Esophagus (tissue), 2 donors: ENCODE measurements at regions not wholly inside any gene's neighbourhood (a gene's known extent, or its start where the extent isn't known, plus 50 kb on each side); places are given as distances from the start of the nearest gene placed in this dataset.

Source experiments
- H3K27ac ChIP-seq, 2 donors: one replicate each; pipeline ENCODE4 v1.5.1; 2013; ENCODE audit warnings: low read depth in 2 of 2, mild to moderate bottlenecking in 2 of 2, inconsistent platforms in 1 of 2, low read length in 1 of 2, moderate library complexity in 1 of 2
- H3K27me3 ChIP-seq, 2 donors: one replicate each; pipeline ENCODE4 v1.6.1; 2013; ENCODE audit warnings: low read length in 2 of 2, control low read depth in 1 of 2, mild to moderate bottlenecking in 1 of 2; ENCODE audit not compliant: insufficient read depth in 2 of 2, control insufficient read depth in 1 of 2
- H3K36me3 ChIP-seq, 2 donors: one replicate each; pipeline ENCODE4 v1.6.1; 2013; ENCODE audit warnings: low read length in 1 of 2; ENCODE audit not compliant: control insufficient read depth in 2 of 2, insufficient read depth in 2 of 2
- H3K4me1 ChIP-seq, 2 donors: one replicate each; pipeline ENCODE4 v1.6.1; 2013; ENCODE audit warnings: low read length in 1 of 2; ENCODE audit not compliant: control insufficient read depth in 2 of 2, insufficient read depth in 2 of 2
- H3K4me3 ChIP-seq, 2 donors: one replicate each; pipeline ENCODE4 v1.5.1; 2013; ENCODE audit warnings: low read length in 2 of 2, mild to moderate bottlenecking in 2 of 2, low read depth in 1 of 2, moderate library complexity in 1 of 2
- H3K9me3 ChIP-seq, 2 donors: one replicate each; pipeline ENCODE4 v1.6.1; 2013; ENCODE audit warnings: mild to moderate bottlenecking in 2 of 2, low read depth in 1 of 2, low read length in 1 of 2, moderate library complexity in 1 of 2; ENCODE audit not compliant: control insufficient read depth in 2 of 2, insufficient read depth in 1 of 2
- WGBS, 2 donors: extraction: QIAGEN DNeasy Blood & Tissue Kit; methylation state at CpG; one replicate each; pipeline ENCODE4 v1.1.7; 2013; 5-methylcytosine and 5-hydroxymethylcytosine counted together
- donor health status: healthy with polysubstance abuse.
- donor health status: Bipolar disorder and iron deficiency.

DNA sequence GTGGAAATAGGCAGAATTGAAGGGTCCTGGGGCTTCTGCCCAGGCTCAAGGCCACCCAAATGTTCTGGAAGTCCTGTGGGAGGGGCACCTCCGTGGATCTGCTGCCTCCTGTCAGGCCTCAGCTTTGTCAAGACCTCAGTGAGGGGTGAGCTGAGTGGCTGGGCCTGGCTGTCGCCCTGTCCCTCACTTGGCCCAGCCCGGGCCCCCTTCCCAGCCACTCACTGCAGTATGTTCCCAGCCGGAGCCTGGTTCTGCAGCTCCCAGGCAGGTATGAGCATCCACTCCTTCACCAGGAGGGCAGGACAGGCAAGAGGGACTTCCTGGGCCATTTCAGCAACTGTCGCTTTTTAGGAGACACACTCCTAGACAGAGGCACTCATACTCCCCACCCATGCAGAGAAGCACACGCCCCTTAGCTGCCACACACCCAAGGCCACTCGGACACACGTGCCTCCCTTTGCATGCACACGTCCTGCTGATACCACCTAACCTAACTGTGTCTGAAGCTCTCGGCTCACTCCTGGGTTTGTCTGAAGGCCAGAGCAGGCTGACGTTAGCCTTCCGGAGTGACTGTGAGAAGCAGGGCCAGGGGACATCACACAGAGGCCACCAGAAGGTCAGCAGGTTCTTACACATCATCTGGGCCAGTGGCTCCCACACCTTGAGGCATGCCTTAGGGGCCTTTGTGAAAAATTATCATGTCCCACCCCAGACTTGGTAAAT lies 72.2 kb upstream of the COL13A1 start:
- H3K27ac ChIP-seq = no peak overlapping the region
- H3K9me3 ChIP-seq = no peaks in the 10 kb centered on the region
- peaks cover 9 to 35% of the 10 kb centered on the region in 2 donors for H3K4me1 ChIP-seq
- no peak overlapping the region for H3K4me3 ChIP-seq
- H3K36me3 ChIP-seq = no peaks in the 10 kb centered on the region
- 83% methylated on average over 12 of the region's 12 CpGs for WGBS, 2 donors
- H3K27me3 ChIP-seq = no peaks in the 10 kb centered on the region

- 43 to 57% methylated on average over 16 of the region's 16 CpGs for WGBS, 2 donors
- H3K36me3 ChIP-seq = no peaks in the 10 kb centered on the region
- H3K27ac ChIP-seq = no peak overlapping the region
- H3K4me1 ChIP-seq = peaks cover 10 to 40% of the 10 kb centered on the region in 2 donors
- no peaks in the 10 kb centered on the region for H3K27me3 ChIP-seq
- no peak overlapping the region for H3K4me3 ChIP-seq
- H3K9me3 ChIP-seq = no peaks in the 10 kb centered on the region
Measured at GRCh38 chr10:69730251-69731156, 71.2 kb upstream of the COL13A1 start.

GRCh38 chr10:69731184-69731583 lies 70.5 kb upstream of the COL13A1 start:
- no peaks in the 10 kb centered on the region for H3K9me3 ChIP-seq
- no peaks in the 10 kb centered on the region for H3K27me3 ChIP-seq
- WGBS, 2 donors = 50 to 58% methylated on average over 3 of the region's 3 CpGs
- no peak overlapping the region for H3K27ac ChIP-seq
- no peaks in the 10 kb centered on the region for H3K36me3 ChIP-seq
- no peak overlapping the region for H3K4me3 ChIP-seq
- H3K4me1 ChIP-seq = peaks cover 10 to 40% of the 10 kb centered on the region in 2 donors

DNA sequence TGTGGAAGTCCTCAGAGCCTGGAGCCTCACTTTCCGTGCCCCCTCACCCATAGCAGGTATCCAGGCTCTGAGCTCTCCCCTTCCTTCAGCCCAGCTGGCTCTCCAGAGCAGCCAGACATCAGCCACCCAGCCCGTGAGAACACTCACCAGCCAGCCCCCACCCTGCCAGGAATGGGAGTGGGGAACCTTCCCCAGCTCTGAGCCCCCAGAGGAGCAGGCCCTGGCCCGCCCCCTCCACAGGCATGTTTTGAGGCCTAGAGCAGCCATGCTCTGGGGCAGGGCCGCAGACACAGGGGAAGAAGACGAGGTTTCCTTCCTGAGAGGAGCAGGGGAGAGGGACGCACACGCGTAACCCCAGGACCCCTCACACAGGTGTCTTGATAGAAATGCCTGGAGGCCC lies 70.0 kb upstream of the COL13A1 start:
- WGBS, 2 donors = 86 to 88% methylated on average over 8 of the region's 8 CpGs
- Histone ChIP-seq H3K4me1 (peaks cover 10 to 40% of the 10 kb centered on the region in 2 donors), H3K36me3 (no peaks in the 10 kb centered on the region), H3K4me3 (no peak overlapping the region), H3K27me3 (no peaks in the 10 kb centered on the region), H3K27ac (no peak overlapping the region), H3K9me3 (no peaks in the 10 kb centered on the region)

DNA sequence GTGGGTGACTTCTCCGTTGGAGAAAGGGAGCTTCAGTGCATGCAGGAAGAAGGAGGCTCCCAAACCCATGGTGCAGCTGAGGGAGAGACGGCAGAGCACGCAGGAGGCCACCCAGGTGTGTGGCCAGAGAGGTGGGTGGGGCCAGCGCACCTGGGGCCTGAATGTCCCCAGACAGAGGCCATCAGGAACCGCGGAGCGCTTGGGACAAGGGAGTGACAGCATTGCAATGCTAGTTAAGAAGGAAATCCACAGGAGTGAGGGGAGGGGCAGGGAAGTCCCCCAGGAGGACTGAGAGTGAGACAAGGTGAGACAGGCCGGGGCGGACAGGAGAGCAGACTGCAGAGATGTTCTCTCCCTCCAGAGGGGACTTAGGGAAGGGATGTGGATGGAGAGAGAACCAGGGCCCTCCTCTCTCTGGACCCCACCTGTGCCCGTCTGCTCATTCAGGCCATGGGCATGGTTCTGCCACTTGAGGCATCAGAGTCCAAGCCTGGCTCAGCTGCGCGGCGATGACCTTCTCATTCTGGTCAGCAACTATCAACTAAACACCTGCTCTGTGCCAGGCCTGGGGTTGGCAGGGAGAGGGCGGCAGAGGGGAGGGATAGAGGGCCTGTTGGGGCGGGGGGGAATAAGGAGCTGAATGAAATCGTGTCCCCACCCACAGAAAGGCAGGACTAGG lies 69.4 kb upstream of the COL13A1 start:
- Histone ChIP-seq H3K4me3 (no peak overlapping the region), H3K27ac (no peak overlapping the region), H3K9me3 (no peaks in the 10 kb centered on the region), H3K36me3 (no peaks in the 10 kb centered on the region), H3K27me3 (no peaks in the 10 kb centered on the region), H3K4me1 (peaks cover 10 to 40% of the 10 kb centered on the region in 2 donors)
- WGBS, 2 donors = 80% methylated on average over 16 of the region's 16 CpGs

DNA sequence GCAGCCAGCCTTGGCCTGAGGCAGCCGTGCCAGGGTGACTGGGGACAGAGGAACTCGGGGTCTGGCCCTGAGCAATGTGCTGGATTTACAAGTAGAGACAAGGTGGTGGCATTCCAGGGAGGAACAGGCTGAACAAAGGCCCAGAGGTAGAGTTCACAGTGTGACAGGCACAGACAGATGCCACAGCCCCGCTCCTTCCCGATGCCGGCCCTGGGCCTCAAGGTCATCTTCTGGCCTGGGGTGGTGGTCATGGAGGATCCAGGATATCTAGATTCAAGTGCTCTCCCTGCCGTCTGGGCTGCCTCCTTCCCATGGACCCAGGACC lies 68.9 kb upstream of the COL13A1 start:
- no peak overlapping the region for H3K27ac ChIP-seq
- no peak overlapping the region for H3K4me3 ChIP-seq
- WGBS, 2 donors = 53 to 77% methylated on average over 6 of the region's 6 CpGs
- H3K9me3 ChIP-seq = no peaks in the 10 kb centered on the region
- no peaks in the 10 kb centered on the region for H3K27me3 ChIP-seq
- H3K4me1 ChIP-seq = peaks cover 10 to 40% of the 10 kb centered on the region in 2 donors
- no peaks in the 10 kb centered on the region for H3K36me3 ChIP-seq

GRCh38 chr10:69733791-69734261 lies 67.9 kb upstream of the COL13A1 start:
- Histone ChIP-seq H3K4me1 (peaks cover 8 to 37% of the 10 kb centered on the region in 2 donors), H3K9me3 (no peaks in the 10 kb centered on the region), H3K36me3 (no peaks in the 10 kb centered on the region), H3K27ac (peak overlapping the region in 1 of 2 donors; percentile 8), H3K4me3 (no peak overlapping the region), H3K27me3 (no peaks in the 10 kb centered on the region)
- WGBS, 2 donors = 49 to 53% methylated on average over 4 of the region's 4 CpGs

DNA sequence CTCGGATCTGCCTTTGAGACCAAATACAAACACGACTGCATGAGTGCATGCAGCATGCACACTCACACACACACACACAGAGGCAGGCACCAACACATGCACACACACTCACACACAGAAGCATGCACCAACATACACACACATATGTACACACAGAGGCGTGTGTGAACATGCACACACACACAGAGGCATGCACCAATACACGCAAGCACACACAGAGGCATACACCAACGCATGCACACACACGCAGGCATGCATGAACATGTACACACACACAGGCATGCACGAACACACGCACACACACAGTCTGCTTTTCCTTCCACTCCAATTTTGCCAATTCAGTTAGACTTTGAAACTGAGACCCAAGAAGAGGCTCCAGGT lies 67.3 kb upstream of the COL13A1 start:
- 51 to 66% methylated on average over 8 of the region's 8 CpGs for WGBS, 2 donors
- Histone ChIP-seq H3K4me3 (no peak overlapping the region), H3K9me3 (no peaks in the 10 kb centered on the region), H3K36me3 (no peaks in the 10 kb centered on the region), H3K27me3 (no peaks in the 10 kb centered on the region), H3K27ac (no peak overlapping the region), H3K4me1 (peaks cover 7 to 37% of the 10 kb centered on the region in 2 donors)

DNA sequence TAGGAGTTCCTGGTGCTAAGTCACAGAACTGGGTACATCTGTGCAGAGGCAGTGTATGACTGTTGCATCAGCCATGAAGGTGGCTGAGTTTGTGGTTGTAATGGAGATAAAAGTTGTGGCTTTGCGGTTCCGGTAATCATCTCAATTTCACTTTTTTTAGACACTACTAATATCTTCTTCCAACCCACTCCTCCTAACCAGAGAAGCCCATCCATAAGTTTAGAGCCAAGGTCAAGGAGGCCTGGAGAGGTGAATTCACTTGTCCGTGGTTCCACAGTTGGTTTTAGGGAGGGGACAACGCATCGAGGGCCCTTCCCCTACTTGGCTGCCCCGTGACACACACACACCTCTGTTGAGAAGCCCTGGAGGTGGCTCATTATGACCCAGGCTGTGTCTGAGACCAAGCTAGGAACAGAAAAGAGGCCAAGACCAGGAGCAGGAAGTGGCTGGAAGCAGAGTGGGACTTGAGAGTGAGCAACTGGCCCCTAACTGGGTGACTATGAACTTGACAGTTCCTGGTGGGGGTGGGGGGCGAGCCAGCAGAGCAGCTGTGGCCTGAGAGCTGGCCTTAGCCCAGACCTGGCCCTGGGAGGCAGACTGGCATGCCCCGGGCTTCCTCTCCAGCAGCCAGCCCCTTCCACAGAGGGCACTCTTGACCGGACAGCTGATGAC lies 66.8 kb upstream of the COL13A1 start:
- peaks cover 7 to 37% of the 10 kb centered on the region in 2 donors for H3K4me1 ChIP-seq
- WGBS, 2 donors = 76 to 85% methylated on average over 8 to 9 of the region's 9 CpGs
- H3K36me3 ChIP-seq = no peaks in the 10 kb centered on the region

More for the DNA sequence above, 66.8 kb upstream of the COL13A1 start:
- Histone ChIP-seq H3K9me3 (no peaks in the 10 kb centered on the region), H3K27ac (no peak overlapping the region), H3K4me3 (no peak overlapping the region), H3K27me3 (no peaks in the 10 kb centered on the region)
